HEK293 (cell line): ENCODE measurements at regions not wholly inside any gene's neighbourhood (a gene's known extent, or its start where the extent isn't known, plus 50 kb on each side); places are given as distances from the start of the nearest gene placed in this dataset.

Experiments
- FEZF1 ChIP-seq: fragments of 450-650 bp; formaldehyde crosslinking; IDR thresholded peaks from 2 replicates; pipeline ENCODE4 v1.5.1; 2016; ENCODE audit warnings: missing biosample characterization, missing genetic modification characterization
- KLF10 ChIP-seq: fragments of 450-650 bp; IDR thresholded peaks from 2 replicates; pipeline ENCODE4 v1.5.1; 2018; ENCODE audit warnings: missing biosample characterization, mild to moderate bottlenecking, missing genetic modification characterization
- MEIS1 ChIP-seq: sonication (generic); formaldehyde crosslinking; IDR thresholded peaks from 2 replicates; pipeline ENCODE4 v1.8.1; 2022; ENCODE audit warnings: missing genetic modification reagents, mild to moderate bottlenecking, borderline replicate concordance
- RBAK ChIP-seq: fragments of 450-650 bp; formaldehyde crosslinking; IDR thresholded peaks from 2 replicates; pipeline ENCODE4 v1.5.1; 2016; ENCODE audit warnings: missing biosample characterization, missing genetic modification characterization
- SETDB1 ChIP-seq: IDR thresholded peaks from one replicate; pipeline ENCODE4 v1.6.1; 2017; ENCODE audit warnings: mild to moderate bottlenecking, low read length, moderate library complexity, mixed read lengths; ENCODE audit not compliant: insufficient read length
- SP7 ChIP-seq: fragments of 450-650 bp; formaldehyde crosslinking; IDR thresholded peaks from 2 replicates; pipeline ENCODE4 v1.5.1; 2016; ENCODE audit warnings: missing biosample characterization, missing genetic modification characterization
- ZNF133 ChIP-seq: fragments of 450-650 bp; formaldehyde crosslinking; IDR thresholded peaks from 2 replicates; pipeline ENCODE4 v1.5.1; 2016; ENCODE audit warnings: missing biosample characterization, missing genetic modification characterization
- ZNF140 ChIP-seq: fragments of 450-650 bp; formaldehyde crosslinking; IDR thresholded peaks from 2 replicates; pipeline ENCODE4 v1.5.1; 2016; ENCODE audit warnings: missing biosample characterization, missing genetic modification characterization
- ZNF239 ChIP-seq: fragments of 450-650 bp; formaldehyde crosslinking; IDR thresholded peaks from 2 replicates; pipeline ENCODE4 v1.5.1; 2016; ENCODE audit warnings: missing biosample characterization, missing genetic modification characterization
- ZNF292 ChIP-seq: fragments of 450-650 bp; formaldehyde crosslinking; IDR thresholded peaks from 2 replicates; pipeline ENCODE4 v1.5.1; 2016; ENCODE audit warnings: low read depth, missing biosample characterization, missing genetic modification characterization, borderline replicate concordance
- ZNF37A ChIP-seq: fragments of 450-650 bp; IDR thresholded peaks from 2 replicates; pipeline ENCODE4 v1.5.1; 2018; ENCODE audit warnings: missing biosample characterization, missing genetic modification characterization
- TF ChIP-seq, protein P1 (sequence below): fragments of 450-650 bp; formaldehyde crosslinking; conservative IDR thresholded peaks from 2 replicates; pipeline ENCODE4 v1.5.1; 2016; ENCODE audit warnings: low read depth, missing biosample characterization, missing genetic modification characterization
- TF ChIP-seq, protein P2 (sequence below): sonication (generic); formaldehyde crosslinking; IDR thresholded peaks from 2 replicates; pipeline ENCODE4 v1.8.1; 2022; ENCODE audit warnings: mild to moderate bottlenecking, moderate library complexity, missing genetic modification reagents
- TF ChIP-seq, protein P3 (sequence below): fragments of 450-650 bp; formaldehyde crosslinking; IDR thresholded peaks from 2 replicates; pipeline ENCODE4 v1.5.1; 2016; ENCODE audit warnings: missing biosample characterization, missing genetic modification characterization

DNA sequence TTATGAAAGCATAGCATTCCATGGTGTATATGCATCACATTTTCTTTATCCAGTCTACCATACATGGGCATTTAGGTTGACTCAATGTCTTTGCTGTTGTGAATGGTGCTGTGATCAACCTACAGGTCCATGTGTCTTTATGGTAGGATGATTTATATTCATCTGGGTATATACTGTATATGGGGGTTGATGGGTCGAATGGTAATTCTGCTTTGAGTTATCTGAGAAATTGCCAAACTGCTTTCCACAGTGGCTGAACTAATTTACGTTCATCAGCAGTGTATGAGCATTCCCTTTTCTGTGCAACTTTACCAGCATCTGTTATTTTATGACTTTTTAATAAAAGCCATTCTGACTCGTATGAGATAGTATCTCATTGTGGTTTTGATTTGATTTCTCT, 662.4 kb upstream of the BCHE start:
- TF ChIP-seq, protein P1, sequence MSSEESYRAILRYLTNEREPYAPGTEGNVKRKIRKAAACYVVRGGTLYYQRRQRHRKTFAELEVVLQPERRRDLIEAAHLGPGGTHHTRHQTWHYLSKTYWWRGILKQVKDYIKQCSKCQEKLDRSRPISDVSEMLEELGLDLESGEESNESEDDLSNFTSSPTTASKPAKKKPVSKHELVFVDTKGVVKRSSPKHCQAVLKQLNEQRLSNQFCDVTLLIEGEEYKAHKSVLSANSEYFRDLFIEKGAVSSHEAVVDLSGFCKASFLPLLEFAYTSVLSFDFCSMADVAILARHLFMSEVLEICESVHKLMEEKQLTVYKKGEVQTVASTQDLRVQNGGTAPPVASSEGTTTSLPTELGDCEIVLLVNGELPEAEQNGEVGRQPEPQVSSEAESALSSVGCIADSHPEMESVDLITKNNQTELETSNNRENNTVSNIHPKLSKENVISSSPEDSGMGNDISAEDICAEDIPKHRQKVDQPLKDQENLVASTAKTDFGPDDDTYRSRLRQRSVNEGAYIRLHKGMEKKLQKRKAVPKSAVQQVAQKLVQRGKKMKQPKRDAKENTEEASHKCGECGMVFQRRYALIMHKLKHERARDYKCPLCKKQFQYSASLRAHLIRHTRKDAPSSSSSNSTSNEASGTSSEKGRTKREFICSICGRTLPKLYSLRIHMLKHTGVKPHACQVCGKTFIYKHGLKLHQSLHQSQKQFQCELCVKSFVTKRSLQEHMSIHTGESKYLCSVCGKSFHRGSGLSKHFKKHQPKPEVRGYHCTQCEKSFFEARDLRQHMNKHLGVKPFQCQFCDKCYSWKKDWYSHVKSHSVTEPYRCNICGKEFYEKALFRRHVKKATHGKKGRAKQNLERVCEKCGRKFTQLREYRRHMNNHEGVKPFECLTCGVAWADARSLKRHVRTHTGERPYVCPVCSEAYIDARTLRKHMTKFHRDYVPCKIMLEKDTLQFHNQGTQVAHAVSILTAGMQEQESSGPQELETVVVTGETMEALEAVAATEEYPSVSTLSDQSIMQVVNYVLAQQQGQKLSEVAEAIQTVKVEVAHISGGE (tag by site-specific recombination) = no peak
- TF ChIP-seq ZNF292 (tag by site-specific recombination) (no peak), ZNF239 (tag by site-specific recombination) (no peak), SP7 (no peak), ZNF133 (tag by site-specific recombination) (no peak), ZNF140 (tag by site-specific recombination) (no peak), FEZF1 (tag by site-specific recombination) (no peak), SETDB1 (no peak), ZNF37A (tag by site-specific recombination) (no peak), RBAK (tag by site-specific recombination) (no peak), KLF10 (tag by site-specific recombination) (no peak), MEIS1 (CRISPR knock-in tag) (no peak)
- TF ChIP-seq, protein P2, sequence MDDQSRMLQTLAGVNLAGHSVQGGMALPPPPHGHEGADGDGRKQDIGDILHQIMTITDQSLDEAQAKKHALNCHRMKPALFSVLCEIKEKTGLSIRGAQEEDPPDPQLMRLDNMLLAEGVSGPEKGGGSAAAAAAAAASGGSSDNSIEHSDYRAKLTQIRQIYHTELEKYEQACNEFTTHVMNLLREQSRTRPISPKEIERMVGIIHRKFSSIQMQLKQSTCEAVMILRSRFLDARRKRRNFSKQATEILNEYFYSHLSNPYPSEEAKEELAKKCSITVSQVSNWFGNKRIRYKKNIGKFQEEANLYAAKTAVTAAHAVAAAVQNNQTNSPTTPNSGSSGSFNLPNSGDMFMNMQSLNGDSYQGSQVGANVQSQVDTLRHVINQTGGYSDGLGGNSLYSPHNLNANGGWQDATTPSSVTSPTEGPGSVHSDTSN (CRISPR knock-in tag) = no peak
- TF ChIP-seq, protein P3, sequence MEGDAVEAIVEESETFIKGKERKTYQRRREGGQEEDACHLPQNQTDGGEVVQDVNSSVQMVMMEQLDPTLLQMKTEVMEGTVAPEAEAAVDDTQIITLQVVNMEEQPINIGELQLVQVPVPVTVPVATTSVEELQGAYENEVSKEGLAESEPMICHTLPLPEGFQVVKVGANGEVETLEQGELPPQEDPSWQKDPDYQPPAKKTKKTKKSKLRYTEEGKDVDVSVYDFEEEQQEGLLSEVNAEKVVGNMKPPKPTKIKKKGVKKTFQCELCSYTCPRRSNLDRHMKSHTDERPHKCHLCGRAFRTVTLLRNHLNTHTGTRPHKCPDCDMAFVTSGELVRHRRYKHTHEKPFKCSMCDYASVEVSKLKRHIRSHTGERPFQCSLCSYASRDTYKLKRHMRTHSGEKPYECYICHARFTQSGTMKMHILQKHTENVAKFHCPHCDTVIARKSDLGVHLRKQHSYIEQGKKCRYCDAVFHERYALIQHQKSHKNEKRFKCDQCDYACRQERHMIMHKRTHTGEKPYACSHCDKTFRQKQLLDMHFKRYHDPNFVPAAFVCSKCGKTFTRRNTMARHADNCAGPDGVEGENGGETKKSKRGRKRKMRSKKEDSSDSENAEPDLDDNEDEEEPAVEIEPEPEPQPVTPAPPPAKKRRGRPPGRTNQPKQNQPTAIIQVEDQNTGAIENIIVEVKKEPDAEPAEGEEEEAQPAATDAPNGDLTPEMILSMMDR = no peak
